Fibroblast of lung (primary cell): ENCODE measurements at regions not wholly inside any gene's neighbourhood (a gene's known extent, or its start where the extent isn't known, plus 50 kb on each side); places are given as distances from the start of the nearest gene placed in this dataset.

Experiments used
- DNase-seq, 2 donors: peaks; one replicate each; pipeline versions ENCODE4 v3.0.0 to v3.0.0-alpha.2; 2010; ENCODE audit warnings: low read depth in 2 of 2
- H2AFZ ChIP-seq: 2 replicates; pipeline ENCODE4 v1.5.1; 2012; ENCODE audit warnings: low read length, control low read depth, inconsistent platforms
- H3K27ac ChIP-seq: 2 replicates; pipeline ENCODE4 v1.5.1; 2011; ENCODE audit warnings: low read length, control low read depth; ENCODE audit not compliant: insufficient read depth
- H3K27me3 ChIP-seq: 2 replicates; pipeline ENCODE4 v1.5.1; 2011; ENCODE audit warnings: mild to moderate bottlenecking, low read length; ENCODE audit not compliant: control insufficient read depth, insufficient read depth
- H3K36me3 ChIP-seq: 2 replicates; pipeline ENCODE4 v1.5.1; 2011; ENCODE audit warnings: low read length; ENCODE audit not compliant: control insufficient read depth, insufficient read depth
- H3K4me1 ChIP-seq: 2 replicates; pipeline ENCODE4 v1.5.1; 2011; ENCODE audit warnings: low read length; ENCODE audit not compliant: control insufficient read depth, insufficient read depth; ENCODE audit errors: extremely low read depth
- H3K4me2 ChIP-seq: 2 replicates; pipeline ENCODE4 v1.5.1; 2011; ENCODE audit warnings: low read length, control low read depth; ENCODE audit not compliant: insufficient read depth; ENCODE audit errors: extremely low read depth
- H3K4me3 ChIP-seq, 4 experiments: fragments of 200-600 bp in 1 of 4; sonication (generic) in 1 of 4; replicated peaks in 1 of 4; 2 replicates each; pipeline ENCODE4 v1.5.1; 2011 to 2016; ENCODE audit warnings: low read length in 4 of 4, low read depth in 3 of 4, mild to moderate bottlenecking in 3 of 4, control low read depth in 2 of 4, inconsistent platforms in 1 of 4, mixed read lengths in 1 of 4; ENCODE audit not compliant: insufficient read depth in 1 of 4; ENCODE audit errors: control extremely low read depth in 1 of 4
- H3K79me2 ChIP-seq: 2 replicates; pipeline ENCODE4 v1.5.1; 2012; ENCODE audit warnings: mild to moderate bottlenecking, low read length, inconsistent platforms; ENCODE audit not compliant: control insufficient read depth, insufficient read depth
- H3K9ac ChIP-seq: 2 replicates; pipeline ENCODE4 v1.5.1; 2011; ENCODE audit warnings: mild to moderate bottlenecking, low read length, control low read depth; ENCODE audit not compliant: insufficient read depth
- H3K9me3 ChIP-seq: 2 replicates; pipeline ENCODE4 v1.5.1; 2012; ENCODE audit warnings: low read depth, low read length; ENCODE audit not compliant: control insufficient read depth, insufficient read depth
- H4K20me1 ChIP-seq: 2 replicates; pipeline ENCODE4 v1.5.1; 2011; ENCODE audit warnings: low read length; ENCODE audit not compliant: control insufficient read depth, insufficient read depth; ENCODE audit errors: extremely low read depth
- CTCF ChIP-seq, 2 donors: IDR thresholded peaks in 1 of 2; conservative IDR thresholded peaks in 1 of 2; 1 replicate in 1 of 2; 2 replicates in 1 of 2; pipeline ENCODE4 v1.5.1; 2011 to 2012; ENCODE audit warnings: low read length in 2 of 2, control low read depth in 1 of 2, inconsistent platforms in 1 of 2, low read depth in 1 of 2, mild to moderate bottlenecking in 1 of 2
- EZH2 ChIP-seq: IDR thresholded peaks from 2 replicates; pipeline ENCODE4 v1.5.1; 2012; ENCODE audit warnings: low read length, control low read depth, mild to moderate bottlenecking; ENCODE audit errors: missing control alignments

DNA sequence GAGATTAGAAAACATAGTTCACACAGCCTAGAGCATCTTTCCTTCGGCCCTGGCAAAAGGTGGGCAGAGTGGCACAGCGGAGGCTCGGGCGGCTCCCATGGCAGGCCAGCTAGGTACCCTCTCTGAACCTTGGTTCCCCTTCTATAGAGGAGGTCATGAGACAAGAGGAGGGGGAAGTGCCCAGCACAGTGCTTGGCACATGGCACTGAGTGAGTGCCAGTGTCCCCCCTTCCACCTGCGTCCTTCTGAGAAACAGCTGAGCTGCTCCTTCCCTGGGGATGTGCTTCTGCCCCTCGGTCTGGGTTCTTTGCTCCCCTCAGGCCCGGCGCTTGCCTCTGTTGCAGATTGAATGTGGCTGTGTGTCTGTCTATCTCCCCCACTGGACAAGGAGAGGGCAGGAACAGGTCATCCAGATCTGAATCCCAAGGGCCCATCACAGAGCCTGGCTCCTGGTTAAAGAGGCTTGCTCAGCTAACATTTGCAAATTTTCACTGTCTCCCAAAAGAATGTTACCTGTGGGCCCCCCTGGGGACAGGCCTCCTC lies 165.6 kb downstream of the USP12 start:
- Histone ChIP-seq H3K4me2 (no peak overlapping the region), H2AFZ (no peak overlapping the region), H3K79me2 (no peaks in the 10 kb centered on the region), H3K36me3 (no peaks in the 10 kb centered on the region), H3K9ac (no peak overlapping the region), H3K27me3 (peaks cover 11% of the 10 kb centered on the region), H4K20me1 (no peaks in the 10 kb centered on the region), H3K9me3 (no peaks in the 10 kb centered on the region), H3K4me1 (peaks cover 7% of the 10 kb centered on the region), H3K27ac (no peak overlapping the region), H3K4me3 (no peak overlapping the region)
- no peak for TF ChIP-seq EZH2
- TF ChIP-seq CTCF (conservative IDR thresholded peaks at IDR 0.05 in 1 of 2, IDR thresholded peaks at IDR 0.05 in 1 of 2; ENCODE audit: low read depth in 1 of 2, low read length in 2 of 2) = no peak
- no peak for DNase-seq

- no peaks in the 10 kb centered on the region for H4K20me1 ChIP-seq
- no peaks in the 10 kb centered on the region for H3K79me2 ChIP-seq
- H3K4me1 ChIP-seq = peaks cover 7% of the 10 kb centered on the region
- H3K36me3 ChIP-seq = no peaks in the 10 kb centered on the region
- H3K4me3 ChIP-seq = no peak overlapping the region
- no peak overlapping the region for H3K27ac ChIP-seq
- no peak overlapping the region for H3K4me2 ChIP-seq
- TF ChIP-seq EZH2 (no peak), CTCF (conservative IDR thresholded peaks at IDR 0.05 in 1 of 2, IDR thresholded peaks at IDR 0.05 in 1 of 2; ENCODE audit: low read depth in 1 of 2, low read length in 2 of 2) (no peak)
- H3K9ac ChIP-seq = no peak overlapping the region
- H2AFZ ChIP-seq = no peak overlapping the region
- H3K27me3 ChIP-seq = peaks cover 11% of the 10 kb centered on the region
- DNase-seq = peak in 1 of 2 donors; percentile 39
- H3K9me3 ChIP-seq = no peaks in the 10 kb centered on the region
These were observed 166.1 kb downstream of the USP12 start for GRCh38 chr13:27005556-27005955.

GRCh38 chr13:27004866-27005265 lies 166.7 kb downstream of the USP12 start:
- no peak overlapping the region for H3K4me3 ChIP-seq
- no peak overlapping the region for H3K4me2 ChIP-seq
- peaks cover 11% of the 10 kb centered on the region for H3K27me3 ChIP-seq
- H3K9ac ChIP-seq = no peak overlapping the region
- H4K20me1 ChIP-seq = no peaks in the 10 kb centered on the region
- no peaks in the 10 kb centered on the region for H3K9me3 ChIP-seq
- H2AFZ ChIP-seq = no peak overlapping the region
- TF ChIP-seq CTCF (conservative IDR thresholded peaks at IDR 0.05 in 1 of 2, IDR thresholded peaks at IDR 0.05 in 1 of 2; ENCODE audit: low read depth in 1 of 2, low read length in 2 of 2) (no peak), EZH2 (no peak)
- H3K27ac ChIP-seq = no peak overlapping the region
- no peak for DNase-seq
- H3K4me1 ChIP-seq = peaks cover 7% of the 10 kb centered on the region
- no peaks in the 10 kb centered on the region for H3K36me3 ChIP-seq
- H3K79me2 ChIP-seq = no peaks in the 10 kb centered on the region
